Fibroblast of pulmonary artery (primary cell): ENCODE measurements at regions not wholly inside any gene's neighbourhood (a gene's known extent, or its start where the extent isn't known, plus 50 kb on each side); places are given as distances from the start of the nearest gene placed in this dataset.
"Not testable (repeated sequence)": the region's sequence is repeated elsewhere in the genome, so short reads cannot be mapped to it uniquely, and the experiment has no call there.

Source experiments
- DNase-seq: peaks from one replicate; pipeline ENCODE4 v3.0.0-alpha.2; 2010; ENCODE audit warnings: low read depth
- H3K4me3 ChIP-seq: replicated peaks from 2 replicates; pipeline ENCODE4 v1.5.1; 2011; ENCODE audit warnings: low read depth, mild to moderate bottlenecking, control low read depth, low read length, moderate library complexity
- TF ChIP-seq, protein P1 (sequence below): IDR thresholded peaks from 2 replicates; pipeline ENCODE4 v1.5.1; 2011; ENCODE audit warnings: mild to moderate bottlenecking, control low read depth, low read length, inconsistent platforms; ENCODE audit errors: missing control alignments

DNA sequence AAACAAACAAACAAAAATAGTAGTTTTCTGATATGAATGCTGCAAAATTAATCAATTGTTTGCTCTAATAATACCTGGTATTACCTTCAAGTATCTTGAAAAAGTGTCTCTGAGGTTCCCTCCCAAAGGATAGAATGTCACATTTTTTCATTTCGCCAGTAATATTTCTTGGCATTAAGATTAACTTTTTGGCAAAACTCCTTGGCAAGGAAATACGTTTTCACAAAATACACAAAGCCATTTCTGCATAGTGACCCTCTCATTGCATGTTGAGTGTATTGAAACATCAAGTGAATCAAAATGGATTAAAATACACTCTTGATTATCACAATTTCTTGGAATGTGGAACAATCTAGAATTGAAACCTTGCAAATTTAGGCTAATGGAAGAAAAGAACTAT lies 230.5 kb downstream of the ATPSCKMT start:
- no peak overlapping the region for H3K4me3 ChIP-seq
- DNase-seq, result peak; percentile 54
- TF ChIP-seq, protein P1, sequence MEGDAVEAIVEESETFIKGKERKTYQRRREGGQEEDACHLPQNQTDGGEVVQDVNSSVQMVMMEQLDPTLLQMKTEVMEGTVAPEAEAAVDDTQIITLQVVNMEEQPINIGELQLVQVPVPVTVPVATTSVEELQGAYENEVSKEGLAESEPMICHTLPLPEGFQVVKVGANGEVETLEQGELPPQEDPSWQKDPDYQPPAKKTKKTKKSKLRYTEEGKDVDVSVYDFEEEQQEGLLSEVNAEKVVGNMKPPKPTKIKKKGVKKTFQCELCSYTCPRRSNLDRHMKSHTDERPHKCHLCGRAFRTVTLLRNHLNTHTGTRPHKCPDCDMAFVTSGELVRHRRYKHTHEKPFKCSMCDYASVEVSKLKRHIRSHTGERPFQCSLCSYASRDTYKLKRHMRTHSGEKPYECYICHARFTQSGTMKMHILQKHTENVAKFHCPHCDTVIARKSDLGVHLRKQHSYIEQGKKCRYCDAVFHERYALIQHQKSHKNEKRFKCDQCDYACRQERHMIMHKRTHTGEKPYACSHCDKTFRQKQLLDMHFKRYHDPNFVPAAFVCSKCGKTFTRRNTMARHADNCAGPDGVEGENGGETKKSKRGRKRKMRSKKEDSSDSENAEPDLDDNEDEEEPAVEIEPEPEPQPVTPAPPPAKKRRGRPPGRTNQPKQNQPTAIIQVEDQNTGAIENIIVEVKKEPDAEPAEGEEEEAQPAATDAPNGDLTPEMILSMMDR, result no peak

DNA sequence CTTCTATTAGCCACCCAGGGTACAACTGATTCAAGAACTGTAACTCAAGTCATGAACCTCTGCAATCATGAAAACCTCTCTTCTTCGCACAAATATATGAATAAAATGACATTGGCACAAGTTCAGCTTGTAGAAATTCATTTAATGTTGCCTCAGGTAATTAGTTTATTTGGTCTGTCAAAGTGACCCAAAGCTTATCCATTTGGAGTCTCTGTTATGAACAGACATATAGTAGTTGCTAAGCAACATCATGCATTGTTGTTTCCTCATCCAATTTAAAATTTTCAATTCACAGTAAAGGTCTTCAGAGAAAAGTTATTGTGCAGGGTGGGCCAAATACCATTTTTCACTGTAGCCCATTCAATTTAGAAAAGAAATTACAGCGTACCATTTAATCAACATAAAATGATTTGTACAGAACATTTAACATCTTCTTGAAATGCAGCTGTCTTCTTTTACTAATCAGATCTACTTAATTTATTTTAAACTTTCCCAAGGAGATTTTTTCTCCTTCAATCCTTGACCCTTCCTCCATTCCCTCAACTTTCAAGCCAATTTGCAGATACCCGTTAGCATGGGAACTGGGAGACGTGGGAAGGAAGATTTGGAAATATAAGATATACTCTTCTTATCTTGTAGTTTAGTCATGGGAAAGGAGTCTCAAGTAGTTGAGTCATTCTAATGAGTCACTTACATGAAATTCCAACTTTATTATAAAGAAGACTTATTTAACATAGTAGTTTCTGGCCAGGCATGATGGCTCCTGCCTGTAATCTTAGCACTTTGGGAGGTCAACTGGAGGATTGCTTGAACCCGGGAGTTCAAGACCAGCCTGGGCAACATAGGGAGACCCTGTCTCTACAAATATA lies 231.3 kb downstream of the ATPSCKMT start:
- no peak overlapping the region for H3K4me3 ChIP-seq
- DNase-seq, result peak; percentile 95
- TF ChIP-seq, protein P1, result no peak

DNA sequence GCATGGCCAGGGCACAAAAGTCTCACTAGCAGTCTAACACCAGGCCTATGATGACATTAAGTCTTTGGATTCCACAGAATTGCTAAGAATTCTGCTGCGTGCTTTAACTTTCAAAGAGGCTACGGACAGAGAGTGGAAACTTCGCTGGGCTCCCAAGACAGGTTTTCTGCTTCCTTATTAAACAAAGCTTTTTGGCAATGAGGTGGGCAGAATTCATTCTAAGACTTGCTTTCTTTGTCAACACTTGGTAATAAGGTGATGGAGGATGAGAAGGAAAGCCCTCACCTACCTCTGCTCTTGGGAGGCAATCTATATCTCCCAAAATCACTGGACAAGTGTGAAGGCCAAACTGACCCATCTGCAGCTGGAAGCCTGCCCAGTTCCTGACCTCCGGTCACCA lies 231.9 kb downstream of the ATPSCKMT start:
- TF ChIP-seq, protein P1, result no peak
- DNase-seq, result no peak

DNA sequence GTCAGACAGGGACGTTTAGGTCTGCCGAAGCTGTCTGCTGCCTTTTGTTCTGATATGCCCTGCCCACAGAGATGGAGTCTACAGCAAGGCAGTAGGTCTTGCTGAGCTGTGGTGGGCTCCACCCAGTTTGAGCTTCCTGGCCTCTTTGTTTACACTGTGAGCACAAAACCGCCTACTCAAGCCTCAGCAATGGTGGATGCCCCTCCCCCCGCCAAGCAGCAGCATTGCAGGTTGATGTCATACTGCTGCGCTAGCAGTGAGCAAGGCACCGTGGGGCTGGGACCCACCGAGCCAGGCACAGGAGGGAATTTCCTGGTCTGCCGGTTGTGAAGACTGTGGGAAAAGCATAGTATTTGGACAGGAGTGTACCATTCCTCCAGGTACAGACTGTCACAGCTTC lies 233.1 kb downstream of the ATPSCKMT start:
- H3K4me3 ChIP-seq, result not testable (repeated sequence)
- DNase-seq, result peak; percentile 14

More for the DNA sequence above, 231.9 kb downstream of the ATPSCKMT start:
- H3K4me3 ChIP-seq, result no peak overlapping the region

DNA sequence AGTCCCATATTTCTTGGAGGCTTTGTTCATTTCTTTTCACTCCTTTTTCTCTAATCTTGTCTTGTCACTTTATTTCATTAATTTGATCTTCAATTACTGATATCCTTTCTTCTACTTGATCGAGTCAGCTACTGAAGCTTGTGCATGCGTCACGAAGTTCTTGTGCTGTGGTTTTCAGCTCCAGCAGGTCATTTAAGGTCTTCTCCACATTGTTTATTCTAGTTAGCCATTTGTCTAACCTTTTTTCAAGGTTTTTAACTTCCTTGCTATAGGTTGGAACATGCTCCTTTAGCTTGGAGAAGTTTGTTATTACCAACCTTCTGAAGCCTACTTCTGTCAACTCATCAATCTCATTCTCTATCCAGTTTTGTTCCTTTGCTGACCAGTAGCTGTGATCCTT lies 234.0 kb downstream of the ATPSCKMT start:
- not testable (repeated sequence) for H3K4me3 ChIP-seq, DNase-seq

DNA sequence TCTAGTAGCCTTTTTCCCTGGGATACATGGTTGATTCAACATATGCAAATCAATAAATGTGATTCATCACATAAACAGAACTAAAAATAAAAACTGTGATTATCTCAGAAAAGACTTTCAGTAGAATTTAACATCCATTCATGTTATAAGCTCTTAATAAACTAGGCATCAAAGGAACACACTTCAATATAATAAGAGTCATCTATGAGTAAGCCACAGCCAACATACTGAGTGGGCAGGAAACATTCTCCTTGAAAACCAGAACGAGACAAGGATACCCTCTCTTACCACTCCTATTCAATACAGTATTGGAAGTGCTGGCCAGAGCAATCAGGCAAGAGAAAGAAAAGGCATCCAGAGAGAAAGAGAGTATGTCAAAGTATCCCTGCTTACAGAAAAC lies 239.9 kb downstream of the ATPSCKMT start:
- no peak overlapping the region for H3K4me3 ChIP-seq
- DNase-seq, result no peak
- TF ChIP-seq, protein P1, result no peak

DNA sequence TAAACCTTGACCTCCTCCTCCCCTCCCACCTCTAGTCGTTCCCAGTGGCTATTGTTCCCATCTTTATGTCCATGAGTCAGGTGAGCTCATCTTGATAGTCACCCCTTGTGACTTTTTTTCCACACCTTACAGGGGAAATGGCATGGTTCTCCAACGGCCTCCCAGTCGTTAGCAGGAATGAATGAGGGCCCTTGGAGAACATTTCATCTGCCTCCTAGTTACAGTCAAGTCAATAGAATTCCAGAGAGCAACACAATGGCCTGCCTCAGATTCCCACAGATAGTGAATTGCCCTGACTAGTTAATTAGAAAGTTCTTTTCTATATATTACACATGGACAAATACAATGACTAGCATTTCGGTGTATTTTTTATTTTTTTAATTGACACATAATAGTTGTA lies 262.6 kb downstream of the ATPSCKMT start:
- DNase-seq, result no peak

DNA sequence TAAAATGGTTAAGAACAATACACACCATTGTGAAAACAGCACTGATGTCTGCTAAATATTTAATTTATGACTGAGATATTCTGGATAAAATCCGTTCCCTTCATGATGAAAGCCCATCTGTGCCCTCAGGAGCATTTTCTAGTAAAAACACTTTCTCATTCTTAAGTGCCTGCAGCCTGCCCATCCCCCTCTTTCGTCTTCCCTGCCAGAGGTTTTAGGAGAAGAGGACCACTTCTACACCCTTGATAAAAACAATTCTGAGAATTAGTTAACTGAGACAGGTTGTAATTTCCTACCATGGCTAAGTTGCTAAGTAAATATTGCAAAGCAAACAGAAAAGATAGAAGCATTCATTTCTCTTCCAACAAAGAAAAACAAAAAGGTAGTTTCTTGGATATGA lies 272.6 kb downstream of the ATPSCKMT start:
- no peak for DNase-seq
- no peak overlapping the region for H3K4me3 ChIP-seq
- TF ChIP-seq, protein P1, result no peak

More for the DNA sequence above, 262.6 kb downstream of the ATPSCKMT start:
- TF ChIP-seq, protein P1, result no peak
- no peak overlapping the region for H3K4me3 ChIP-seq
